Smooth muscle cell (in vitro differentiated cells): ENCODE measurements at regions not wholly inside any gene's neighbourhood (a gene's known extent, or its start where the extent isn't known, plus 50 kb on each side); places are given as distances from the start of the nearest gene placed in this dataset.
"Not testable (repeated sequence)": the region's sequence is repeated elsewhere in the genome, so short reads cannot be mapped to it uniquely, and the experiment has no call there.

Experiments used
- DNase-seq: peaks from one replicate; lab custom pipeline; 2025; ENCODE audit not compliant: unreplicated experiment; lab: John Stamatoyannopoulos, UW
- H2AFZ ChIP-seq: fragments of 200-600 bp; sonication (generic); 2 replicates; pipeline ENCODE4 v1.6.0; 2016; ENCODE audit warnings: antibody characterized with exemption, low read depth, mild to moderate bottlenecking
- H3F3A ChIP-seq: fragments of 200-600 bp; sonication (generic); 2 replicates; pipeline ENCODE4 v1.6.0; 2017; ENCODE audit warnings: antibody characterized with exemption, low read depth
- H3K27ac ChIP-seq: fragments of 200-600 bp; sonication (generic); 2 replicates; pipeline ENCODE4 v1.5.1; 2016; ENCODE audit warnings: low read depth, mild to moderate bottlenecking
- H3K27me3 ChIP-seq: fragments of 200-600 bp; sonication (generic); 2 replicates; pipeline ENCODE4 v1.6.1; 2016; ENCODE audit warnings: low read depth, mild to moderate bottlenecking
- H3K36me3 ChIP-seq: fragments of 200-600 bp; sonication (generic); 2 replicates; pipeline ENCODE4 v1.5.1; 2016; ENCODE audit warnings: low read depth
- H3K4me1 ChIP-seq: fragments of 200-600 bp; sonication (generic); 2 replicates; pipeline ENCODE4 v1.5.1; 2016; ENCODE audit warnings: low read depth
- H3K4me2 ChIP-seq: fragments of 200-600 bp; sonication (generic); 2 replicates; pipeline ENCODE4 v1.6.0; 2016; ENCODE audit warnings: mild to moderate bottlenecking
- H3K4me3 ChIP-seq: fragments of 200-600 bp; sonication (generic); 2 replicates; pipeline ENCODE4 v1.5.1; 2016; ENCODE audit warnings: mild to moderate bottlenecking
- H3K79me2 ChIP-seq: fragments of 200-600 bp; sonication (generic); 2 replicates; pipeline ENCODE4 v1.6.0; 2016; ENCODE audit warnings: low read depth, mild to moderate bottlenecking
- H3K9ac ChIP-seq: fragments of 200-600 bp; sonication (generic); 2 replicates; pipeline ENCODE4 v1.6.0; 2016; ENCODE audit warnings: low read depth
- H3K9me3 ChIP-seq: fragments of 200-600 bp; sonication (generic); replicated peaks from 2 replicates; pipeline ENCODE4 v1.5.1; 2016; ENCODE audit warnings: low read depth
- H4K20me1 ChIP-seq: fragments of 200-600 bp; sonication (generic); 2 replicates; pipeline ENCODE4 v1.6.0; 2016; ENCODE audit warnings: low read depth
- CTCF ChIP-seq: fragments of 200-600 bp; sonication (generic); IDR thresholded peaks from 2 replicates; pipeline ENCODE4 v1.5.1; 2017; ENCODE audit warnings: borderline replicate concordance, mild to moderate bottlenecking, antibody characterized with exemption; ENCODE audit not compliant: insufficient read depth, poor library complexity, severe bottlenecking
- WGBS: methylation state at CpG from one replicate; pipeline ENCODE4 v1.1.7; 2016; ENCODE audit warnings: low lambda C conversion rate; 5-methylcytosine and 5-hydroxymethylcytosine counted together

- Histone ChIP-seq H3F3A (no peaks in the 10 kb centered on the region), H3K4me3 (no peak overlapping the region), H3K9ac (no peak overlapping the region), H4K20me1 (no peaks in the 10 kb centered on the region), H2AFZ (no peak overlapping the region), H3K79me2 (no peaks in the 10 kb centered on the region), H3K9me3 (no peaks in the 10 kb centered on the region), H3K4me2 (no peak overlapping the region), H3K27ac (no peak overlapping the region), H3K36me3 (no peaks in the 10 kb centered on the region), H3K4me1 (no peaks in the 10 kb centered on the region), H3K27me3 (no peaks in the 10 kb centered on the region)
- 72% methylated on average over 1 of the region's 1 CpG for WGBS
- TF ChIP-seq CTCF = no peak
- no peak for DNase-seq
Measured at GRCh38 chr1:191065771-191066170, 588.1 kb upstream of the BRINP3 start.

- Histone ChIP-seq H3K4me1 (no peaks in the 10 kb centered on the region), H3K9me3 (no peaks in the 10 kb centered on the region), H3K79me2 (no peaks in the 10 kb centered on the region), H3K27me3 (no peaks in the 10 kb centered on the region), H3K9ac (no peak overlapping the region), H3K36me3 (no peaks in the 10 kb centered on the region), H3F3A (no peaks in the 10 kb centered on the region), H3K4me3 (no peak overlapping the region), H3K4me2 (no peak overlapping the region), H4K20me1 (no peaks in the 10 kb centered on the region), H2AFZ (no peak overlapping the region), H3K27ac (no peak overlapping the region)
- no peak for DNase-seq
- TF ChIP-seq CTCF = no peak
Measured at GRCh38 chr1:191074881-191075280, 597.2 kb upstream of the BRINP3 start.

GRCh38 chr1:191083090-191083489, 605.4 kb upstream of the BRINP3 start:
- not testable (repeated sequence) for H3K79me2 ChIP-seq, H2AFZ ChIP-seq, H3K4me3 ChIP-seq, H3K4me2 ChIP-seq, H4K20me1 ChIP-seq, H3K9ac ChIP-seq, DNase-seq, H3K36me3 ChIP-seq, H3F3A ChIP-seq, H3K27me3 ChIP-seq, H3K27ac ChIP-seq, H3K4me1 ChIP-seq, H3K9me3 ChIP-seq
- 81% methylated on average over 2 of the region's 2 CpGs for WGBS

- Histone ChIP-seq H3K9ac (no peak overlapping the region), H3K9me3 (no peaks in the 10 kb centered on the region), H3K27ac (no peak overlapping the region), H3K4me1 (no peaks in the 10 kb centered on the region), H2AFZ (no peak overlapping the region), H3K79me2 (no peaks in the 10 kb centered on the region), H3K4me3 (no peak overlapping the region), H3F3A (no peaks in the 10 kb centered on the region), H3K4me2 (no peak overlapping the region), H4K20me1 (no peaks in the 10 kb centered on the region), H3K27me3 (no peaks in the 10 kb centered on the region), H3K36me3 (no peaks in the 10 kb centered on the region)
- no peak for DNase-seq
- TF ChIP-seq CTCF = no peak
Measured at GRCh38 chr1:191085121-191085520, 607.5 kb upstream of the BRINP3 start.
